ENCODE measurements at regions not wholly inside any gene's neighbourhood (a gene's known extent, or its start where the extent isn't known, plus 50 kb on each side); places are given as distances from the start of the nearest gene placed in this dataset.

- no peak for TF ChIP-seq CTCF (IDR thresholded peaks at IDR 0.05)
- TF ChIP-seq POLR2A (IDR thresholded peaks at IDR 0.05): no peak
Measured at GRCh38 chr14:32004300-32004699, 72.8 kb upstream of the ARHGAP5 start.
